ENCODE measurements at regions not wholly inside any gene's neighbourhood (a gene's known extent, or its start where the extent isn't known, plus 50 kb on each side); places are given as distances from the start of the nearest gene placed in this dataset.

DNA sequence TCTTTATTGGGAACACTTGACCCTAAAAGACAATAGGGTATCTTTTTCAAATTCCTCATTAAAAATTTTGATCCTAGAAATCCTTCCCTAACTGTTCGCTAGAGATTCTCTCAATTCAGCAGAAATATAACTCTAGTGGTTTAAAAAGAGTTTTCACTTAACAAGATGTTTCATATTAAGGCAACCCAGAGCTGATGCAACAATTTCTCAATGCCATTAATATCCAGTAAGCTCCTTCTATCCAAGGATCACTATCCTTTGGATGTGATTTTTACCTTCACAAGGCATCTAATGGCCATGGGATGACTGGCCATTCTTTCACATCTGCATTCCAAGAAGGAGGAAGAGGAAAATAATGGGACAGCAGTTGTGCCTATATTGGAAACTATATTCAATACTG, 183.4 kb downstream of the ANKRD50 start:
- DNase-seq (ENCODE audit: low read depth): no peak

DNA sequence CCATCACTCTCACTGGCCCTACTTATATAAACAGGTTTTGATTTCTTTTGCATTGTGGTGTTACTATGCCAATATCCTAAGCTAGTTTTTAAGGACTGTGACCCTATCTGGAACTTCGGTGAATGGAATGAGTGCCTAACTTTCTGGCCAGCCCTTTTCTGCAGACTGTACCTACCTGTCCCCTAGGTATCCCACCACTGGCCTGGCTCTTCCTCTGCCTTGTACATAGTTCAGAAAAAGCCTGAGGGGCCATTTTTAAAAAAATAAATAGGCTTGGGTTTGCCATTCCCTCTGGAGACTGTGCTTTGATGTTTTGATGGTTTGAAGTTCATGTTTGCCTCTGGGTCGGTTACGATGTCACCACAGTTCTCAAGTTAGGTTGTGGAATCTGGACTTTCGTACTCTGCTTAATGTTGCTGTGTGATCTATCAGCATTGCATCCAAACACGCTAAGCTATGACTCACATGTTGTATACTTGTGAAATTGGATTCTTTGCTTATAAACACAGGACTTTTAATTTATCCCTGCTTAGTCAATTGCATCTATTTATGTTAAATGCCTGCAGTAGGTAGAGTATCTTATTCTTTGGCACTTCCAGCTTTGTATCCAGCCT, 182.0 kb downstream of the ANKRD50 start:
- DNase-seq (ENCODE audit: low read depth): no peak

DNA sequence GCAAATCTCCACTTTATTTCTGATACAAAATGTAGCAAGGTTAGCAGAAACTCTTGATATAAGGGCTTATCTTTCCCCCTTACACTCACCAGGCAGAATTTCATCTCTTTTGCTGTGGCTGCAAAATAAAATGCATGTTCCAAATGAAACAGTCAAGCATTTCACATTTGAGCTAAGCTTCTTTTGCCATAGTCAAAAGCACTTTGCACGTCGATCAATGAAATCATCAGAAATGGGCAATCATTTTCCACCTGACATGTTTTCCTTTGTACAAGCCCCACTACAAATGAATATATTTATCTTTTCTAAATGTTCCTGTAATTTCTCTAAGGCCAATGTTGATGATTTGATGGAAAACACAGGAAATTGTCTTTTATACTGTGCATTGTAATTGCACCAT, 178.4 kb downstream of the ANKRD50 start:
- DNase-seq (ENCODE audit: low read depth): no peak

DNA sequence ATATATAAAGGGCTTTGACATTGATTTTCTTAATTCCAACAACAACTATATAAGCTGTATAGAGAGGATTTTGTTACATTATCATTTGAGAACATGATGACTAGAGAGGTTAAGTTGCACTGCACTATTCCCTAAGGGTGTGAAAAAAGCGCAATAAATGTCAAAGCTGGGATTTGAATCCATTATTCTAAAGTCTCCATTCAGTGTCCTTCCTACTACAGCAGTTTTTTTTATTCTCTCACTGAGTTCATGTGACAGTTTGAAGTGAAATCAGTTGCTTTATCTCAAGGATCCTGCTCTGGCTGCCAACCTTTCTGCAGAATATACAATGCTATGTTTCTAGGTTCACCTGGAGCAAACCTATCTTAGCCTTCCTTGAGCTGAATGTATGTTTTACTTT, 177.5 kb downstream of the ANKRD50 start:
- no peak for DNase-seq (ENCODE audit: low read depth)

DNA sequence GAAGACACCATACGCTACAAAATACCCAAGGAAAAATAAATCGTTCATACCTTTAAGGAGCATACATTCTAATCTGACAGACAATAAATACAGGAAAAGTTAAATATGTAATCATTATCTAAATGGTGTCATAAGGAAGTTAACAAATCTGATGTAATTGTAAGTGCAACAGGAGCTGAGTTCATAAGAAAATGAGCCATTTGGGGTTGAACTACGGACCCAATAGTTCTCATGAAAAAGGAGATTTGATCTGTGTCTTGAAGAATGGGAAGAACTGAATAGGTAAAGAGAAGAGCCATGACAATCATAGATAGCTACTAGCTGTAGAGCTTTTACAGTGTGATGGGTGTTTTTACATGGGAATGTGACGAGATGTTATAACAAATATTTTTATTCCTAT, 175.6 kb downstream of the ANKRD50 start:
- no peak for DNase-seq (ENCODE audit: low read depth)

GRCh38 chr4:124537971-124538370, 174.6 kb downstream of the ANKRD50 start:
- no peak for DNase-seq (ENCODE audit: low read depth)

GRCh38 chr4:124540014-124540413, 172.5 kb downstream of the ANKRD50 start:
- DNase-seq (ENCODE audit: low read depth): no peak

- DNase-seq (ENCODE audit: low read depth): no peak
Observed at GRCh38 chr4:124541652-124542420, 170.7 kb downstream of the ANKRD50 start.

DNA sequence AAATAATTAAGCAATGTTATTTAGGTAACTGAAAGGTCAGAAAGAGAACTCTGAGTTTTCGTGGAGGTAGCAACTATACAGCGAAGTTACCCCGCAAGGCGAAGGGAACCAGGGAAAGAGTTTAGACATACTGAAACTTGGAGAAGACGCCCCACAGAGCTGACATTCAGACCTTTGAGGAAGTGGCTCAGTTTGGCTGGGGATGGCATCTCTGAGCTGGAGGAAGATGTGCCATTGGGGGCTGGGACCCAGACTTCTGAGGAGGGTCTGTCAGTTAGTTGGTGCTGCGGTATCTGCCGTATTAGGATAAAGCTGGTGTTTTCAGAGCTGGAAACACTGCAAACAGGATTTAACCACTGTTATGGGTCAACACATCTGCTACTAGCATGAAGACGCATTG, 156.6 kb downstream of the ANKRD50 start:
- DNase-seq (ENCODE audit: low read depth): no peak

DNA sequence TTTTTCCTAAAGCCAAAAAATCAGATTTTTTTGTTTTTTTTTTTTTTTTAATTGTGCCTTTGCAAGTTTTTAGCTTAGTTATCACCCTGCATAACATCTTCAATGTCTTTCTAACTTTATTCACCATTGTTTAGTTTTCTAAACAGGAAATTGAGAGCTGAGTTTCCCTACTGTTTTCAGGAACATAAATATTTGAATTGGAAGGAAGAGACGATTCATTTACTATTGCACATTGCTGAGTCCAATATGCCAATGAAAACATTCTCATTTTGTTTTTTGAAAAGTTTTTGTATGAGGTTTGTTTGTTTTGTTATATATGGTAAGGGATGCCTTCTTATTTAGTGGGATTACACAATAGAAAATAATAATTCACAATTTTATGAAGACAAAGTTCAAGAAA, 148.4 kb downstream of the ANKRD50 start:
- DNase-seq (ENCODE audit: low read depth): no peak

- no peak for DNase-seq (ENCODE audit: low read depth)
Observed at GRCh38 chr4:124565371-124565770, 147.2 kb downstream of the ANKRD50 start.

DNA sequence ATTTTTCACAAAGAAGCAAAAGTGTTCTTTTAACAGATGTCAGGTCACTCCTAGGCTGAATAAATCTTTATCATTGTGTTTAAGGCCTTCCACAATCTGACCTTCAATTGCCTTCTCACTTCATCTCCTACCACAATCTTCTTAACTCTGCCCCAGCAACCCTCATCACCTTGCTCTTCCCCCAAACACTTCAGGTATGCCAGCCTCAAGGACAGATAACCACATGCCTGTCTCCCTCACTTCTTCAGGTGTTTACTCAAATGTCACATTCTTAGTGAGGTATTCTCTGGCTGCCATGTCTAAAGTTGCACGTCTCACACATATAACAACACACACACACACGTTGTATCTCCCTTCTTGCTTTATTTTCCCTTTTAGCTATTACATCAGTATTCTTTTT, 146.5 kb downstream of the ANKRD50 start:
- no peak for DNase-seq (ENCODE audit: low read depth)

DNA sequence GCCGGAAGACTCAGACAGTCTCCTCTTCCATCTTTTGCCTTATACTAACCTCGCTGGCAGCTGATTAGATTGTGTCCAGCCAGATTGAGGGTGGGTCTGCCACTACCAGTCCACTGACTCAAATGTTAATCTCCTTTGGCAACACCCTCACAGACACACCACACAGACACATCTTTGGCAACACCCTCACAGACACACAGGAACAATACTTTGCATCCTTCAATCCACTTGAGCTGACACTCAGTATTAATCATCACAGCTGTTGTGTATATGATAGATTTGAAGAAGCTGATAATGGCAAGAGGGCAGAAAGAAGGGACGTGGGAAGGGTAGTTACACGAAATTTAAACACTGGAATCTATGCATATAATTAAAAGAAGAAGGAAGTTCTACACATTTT, 139.5 kb downstream of the ANKRD50 start:
- no peak for DNase-seq (ENCODE audit: low read depth)

GRCh38 chr4:124579896-124580295, 132.6 kb downstream of the ANKRD50 start:
- DNase-seq (ENCODE audit: low read depth): no peak

- DNase-seq (ENCODE audit: low read depth): no peak
Observed at GRCh38 chr4:124583797-124584196, 128.7 kb downstream of the ANKRD50 start.

DNA sequence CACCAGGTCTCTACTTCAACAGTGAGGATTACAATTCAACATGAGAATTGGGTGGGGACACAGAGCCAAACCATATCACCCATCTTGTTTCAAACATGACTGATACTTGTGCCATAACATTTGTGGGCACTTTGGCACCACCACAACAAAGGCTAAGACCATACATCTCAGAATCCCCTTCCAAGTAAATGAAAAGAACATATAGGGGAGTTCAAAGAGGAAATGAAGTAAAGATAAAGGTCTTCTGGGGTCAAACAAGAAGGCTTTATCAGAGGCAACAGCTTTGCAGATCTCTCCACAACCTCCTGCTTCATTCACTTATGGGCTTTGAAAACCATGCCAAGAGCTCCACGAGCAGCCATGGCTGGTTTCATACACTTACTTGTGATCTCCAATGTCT, 122.7 kb downstream of the ANKRD50 start:
- DNase-seq (ENCODE audit: low read depth): no peak

DNA sequence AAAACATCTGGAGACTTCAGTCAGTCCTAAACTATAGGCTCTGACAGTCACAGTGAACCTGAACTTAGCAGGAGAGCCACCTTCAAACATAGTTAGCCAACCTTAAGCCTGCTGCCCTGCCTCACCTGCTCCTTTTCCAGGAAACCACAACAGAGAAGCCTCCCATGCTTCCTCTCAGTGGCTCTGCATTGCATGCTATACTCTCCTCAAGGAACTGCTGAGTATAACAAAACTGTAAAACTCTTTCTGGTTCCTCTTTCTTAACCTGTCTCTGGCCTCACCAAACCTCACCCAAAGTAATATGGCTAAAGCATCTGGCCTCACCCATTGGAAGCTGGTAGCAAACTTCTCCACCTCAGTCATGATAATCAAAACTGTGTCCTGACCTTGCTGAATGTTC, 122.1 kb downstream of the ANKRD50 start:
- no peak for DNase-seq (ENCODE audit: low read depth)

- no peak for DNase-seq (ENCODE audit: low read depth)
Observed at GRCh38 chr4:124591637-124592036, 120.9 kb downstream of the ANKRD50 start.

GRCh38 chr4:124593494-124593893, 119.0 kb downstream of the ANKRD50 start:
- DNase-seq (ENCODE audit: low read depth): no peak

GRCh38 chr4:124594945-124595344, 117.6 kb downstream of the ANKRD50 start:
- DNase-seq (ENCODE audit: low read depth): no peak

- DNase-seq (ENCODE audit: low read depth): peak; percentile 6
Observed at GRCh38 chr4:124596816-124597215, 115.7 kb downstream of the ANKRD50 start.

GRCh38 chr4:124610211-124610610, 102.3 kb downstream of the ANKRD50 start:
- DNase-seq (ENCODE audit: low read depth): no peak

Measured in forelimb muscle (tissue), 1 donor.